Astrocyte of the spinal cord (primary cell): ENCODE measurements at regions not wholly inside any gene's neighbourhood (a gene's known extent, or its start where the extent isn't known, plus 50 kb on each side); places are given as distances from the start of the nearest gene placed in this dataset.

ENCODE experiments used
- DNase-seq: peaks from one replicate; pipeline ENCODE4 v3.0.0; 2011; ENCODE audit warnings: low read depth, low spot score
- H3K4me3 ChIP-seq: 2 replicates; pipeline ENCODE4 v1.5.1; 2011; ENCODE audit warnings: low read depth, mild to moderate bottlenecking, low read length, moderate library complexity
- in situ Hi-C: cut with HindIII; loops from 2 replicates; pipeline ENCODE4 v1.10.0; 2017; ENCODE audit warnings: low sequenced_read_pairs
- TF ChIP-seq, protein P1 (sequence below): IDR thresholded peaks from 2 replicates; pipeline ENCODE4 v1.5.1; 2012; ENCODE audit warnings: low read depth, mild to moderate bottlenecking, low read length, inconsistent platforms

DNA sequence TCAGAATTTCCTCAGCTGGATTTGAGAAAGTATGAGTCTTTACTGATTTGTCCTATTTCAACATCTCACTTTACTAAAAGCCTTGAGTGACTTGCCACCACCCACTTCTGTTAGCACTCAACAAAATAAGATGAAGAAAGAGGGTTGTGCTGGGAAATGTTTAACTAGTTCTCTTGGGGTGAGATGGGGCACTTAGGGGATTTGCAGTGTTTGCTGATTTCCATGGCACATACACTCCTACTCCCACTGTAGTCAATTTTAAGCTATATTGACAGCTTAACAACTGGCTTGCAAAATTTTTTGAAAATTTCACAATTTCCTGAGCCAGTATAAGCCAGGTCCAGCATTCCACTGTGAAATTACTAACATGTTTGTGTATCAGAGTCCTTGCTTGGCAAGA is 463.1 kb upstream of the ARHGEF26 start:
- DNase-seq: no peak
- in situ Hi-C loops: no loop called here
- no peak overlapping the region for H3K4me3 ChIP-seq
- TF ChIP-seq, protein P1, sequence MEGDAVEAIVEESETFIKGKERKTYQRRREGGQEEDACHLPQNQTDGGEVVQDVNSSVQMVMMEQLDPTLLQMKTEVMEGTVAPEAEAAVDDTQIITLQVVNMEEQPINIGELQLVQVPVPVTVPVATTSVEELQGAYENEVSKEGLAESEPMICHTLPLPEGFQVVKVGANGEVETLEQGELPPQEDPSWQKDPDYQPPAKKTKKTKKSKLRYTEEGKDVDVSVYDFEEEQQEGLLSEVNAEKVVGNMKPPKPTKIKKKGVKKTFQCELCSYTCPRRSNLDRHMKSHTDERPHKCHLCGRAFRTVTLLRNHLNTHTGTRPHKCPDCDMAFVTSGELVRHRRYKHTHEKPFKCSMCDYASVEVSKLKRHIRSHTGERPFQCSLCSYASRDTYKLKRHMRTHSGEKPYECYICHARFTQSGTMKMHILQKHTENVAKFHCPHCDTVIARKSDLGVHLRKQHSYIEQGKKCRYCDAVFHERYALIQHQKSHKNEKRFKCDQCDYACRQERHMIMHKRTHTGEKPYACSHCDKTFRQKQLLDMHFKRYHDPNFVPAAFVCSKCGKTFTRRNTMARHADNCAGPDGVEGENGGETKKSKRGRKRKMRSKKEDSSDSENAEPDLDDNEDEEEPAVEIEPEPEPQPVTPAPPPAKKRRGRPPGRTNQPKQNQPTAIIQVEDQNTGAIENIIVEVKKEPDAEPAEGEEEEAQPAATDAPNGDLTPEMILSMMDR: no peak

DNA sequence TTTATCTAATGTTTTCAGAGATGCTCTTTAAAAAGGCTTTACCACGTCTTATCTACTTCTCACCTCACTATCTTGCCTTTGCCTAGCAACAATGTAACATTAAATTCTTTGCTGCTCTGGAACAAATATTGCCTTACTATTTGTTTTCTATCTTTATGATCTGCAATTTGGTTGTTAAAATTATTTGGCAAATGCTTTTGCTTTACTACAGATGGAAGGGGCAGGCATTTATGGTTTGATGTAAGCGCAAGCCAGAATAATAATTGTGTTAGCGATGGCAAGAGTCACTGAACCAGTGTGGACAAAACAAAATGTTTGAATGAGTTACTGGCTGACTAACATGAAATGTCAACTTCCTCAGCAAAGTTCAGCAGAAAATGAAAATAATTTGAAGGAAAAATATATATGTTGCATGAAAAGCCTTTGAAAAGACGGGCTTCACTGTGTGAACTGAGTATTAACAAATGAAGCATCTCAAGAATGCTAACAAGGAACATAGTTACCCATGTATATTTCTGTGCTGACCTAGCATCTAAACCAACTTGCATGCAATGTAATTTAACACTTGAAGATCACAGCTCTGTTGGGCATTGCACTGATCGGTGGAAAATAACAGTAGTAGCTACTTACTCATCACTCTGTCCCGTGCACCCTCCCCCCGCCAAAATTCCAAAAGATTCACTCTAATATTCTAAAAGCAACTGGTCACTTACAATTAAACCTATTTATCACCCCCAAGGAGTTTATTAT is 454.0 kb upstream of the ARHGEF26 start:
- TF ChIP-seq, protein P1: no peak
- H3K4me3 ChIP-seq: no peak overlapping the region
- DNase-seq: peak; percentile 16
- in situ Hi-C loops: no loop called here

DNA sequence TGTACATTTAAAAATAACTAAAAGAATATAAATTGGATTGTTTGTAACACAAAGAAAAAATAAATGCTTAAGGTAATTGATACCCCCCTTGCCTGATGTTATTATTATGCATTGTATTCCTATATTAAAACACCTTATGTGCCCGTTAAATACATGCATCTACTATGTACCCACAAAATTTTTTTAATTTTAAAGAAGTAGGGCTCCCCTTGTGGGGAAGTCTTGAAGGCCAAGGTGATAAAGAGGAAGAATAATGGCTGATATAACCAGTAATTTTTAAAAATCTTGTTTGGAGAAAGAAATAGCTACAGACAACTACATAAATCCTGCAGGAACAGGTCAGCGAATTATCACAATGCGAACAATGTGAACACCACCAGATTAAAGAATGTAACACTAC is 451.7 kb upstream of the ARHGEF26 start:
- DNase-seq: no peak
- TF ChIP-seq, protein P1: peak; percentile 6
- in situ Hi-C loops: no loop called here
- H3K4me3 ChIP-seq: no peak overlapping the region

DNA sequence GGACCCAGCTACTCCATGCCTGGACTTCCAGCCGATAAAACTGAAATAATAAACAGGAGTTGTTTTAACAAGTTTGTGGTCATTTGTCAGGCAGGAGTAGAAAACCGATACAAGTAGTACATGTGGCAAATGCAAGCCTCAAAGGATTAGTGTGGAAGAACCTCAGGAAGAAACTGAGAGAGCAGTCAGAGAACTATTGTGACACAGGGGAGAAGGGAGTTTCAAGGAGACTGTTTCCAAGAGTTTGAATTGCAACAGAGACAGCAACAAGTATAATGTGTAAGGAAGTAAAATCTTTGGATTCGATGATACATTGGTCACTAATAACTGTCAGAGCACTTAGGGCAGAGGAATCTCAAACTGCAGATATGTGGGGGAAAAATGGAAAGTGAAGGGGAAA is 450.6 kb upstream of the ARHGEF26 start:
- DNase-seq: no peak
- no peak overlapping the region for H3K4me3 ChIP-seq
- in situ Hi-C loops: no loop called here
- TF ChIP-seq, protein P1: no peak

DNA sequence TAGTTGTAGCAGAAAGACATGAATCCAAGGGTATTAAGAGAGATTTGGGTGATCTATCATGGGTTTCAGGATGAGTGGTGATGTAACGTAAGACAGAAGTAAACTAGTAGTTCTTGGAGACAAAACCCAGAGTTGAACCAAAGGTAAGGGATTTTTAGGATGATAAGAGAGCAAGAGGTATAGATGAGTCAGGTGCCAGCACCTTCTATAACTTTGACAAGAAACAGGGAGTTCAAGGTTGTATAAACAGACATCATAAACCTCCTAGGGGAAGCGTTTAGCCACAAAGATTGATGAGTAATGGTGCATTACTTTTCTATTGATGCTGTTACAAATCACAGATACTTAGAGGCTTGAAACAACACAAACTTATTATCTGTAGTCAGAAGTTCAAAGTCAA is 447.3 kb upstream of the ARHGEF26 start:
- DNase-seq: no peak
- TF ChIP-seq, protein P1: no peak
- in situ Hi-C loops: no loop called here
- H3K4me3 ChIP-seq: no peak overlapping the region

DNA sequence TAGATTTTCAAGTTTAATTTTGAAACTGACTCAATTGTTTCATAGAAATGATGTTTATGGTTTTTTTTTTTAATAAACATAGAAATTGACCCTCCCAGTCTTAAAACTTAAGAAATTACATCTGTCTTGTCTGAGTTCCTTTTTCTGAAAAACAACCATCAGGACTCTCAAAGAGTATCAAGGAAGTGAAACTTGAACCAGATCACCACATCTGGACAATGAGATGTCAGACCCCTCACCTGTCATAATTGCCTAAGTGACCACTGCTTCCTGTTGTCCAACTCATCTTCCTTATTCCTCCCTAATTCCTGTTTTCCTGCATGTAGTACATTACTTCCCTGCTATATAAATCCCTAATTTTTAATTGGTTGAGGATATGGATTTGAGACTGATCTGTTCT is 441.5 kb upstream of the ARHGEF26 start:
- TF ChIP-seq, protein P1: no peak
- H3K4me3 ChIP-seq: no peak overlapping the region
- no peak for DNase-seq
- in situ Hi-C loops: no loop called here

DNA sequence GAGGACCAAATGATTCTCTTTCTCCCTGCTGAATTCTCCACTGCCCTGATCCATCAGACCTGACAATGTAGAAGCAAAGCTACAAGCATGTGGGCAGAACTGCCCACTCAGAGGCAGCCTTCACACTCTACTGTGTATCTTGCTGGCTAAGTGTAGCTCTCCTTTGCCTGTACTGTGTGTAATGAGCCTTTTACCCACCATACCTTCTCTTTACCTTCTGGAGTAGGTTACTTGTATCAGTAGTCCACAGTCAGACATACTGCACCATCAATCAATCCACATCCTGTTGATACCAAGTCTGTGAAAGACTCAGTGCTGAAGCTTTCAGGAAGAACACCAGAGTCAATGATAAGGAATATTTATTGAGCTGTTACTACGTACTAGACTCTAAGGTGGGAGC is 440.7 kb upstream of the ARHGEF26 start:
- DNase-seq: no peak
- TF ChIP-seq, protein P1: no peak
- in situ Hi-C loops: no loop called here
- no peak overlapping the region for H3K4me3 ChIP-seq
